Effector memory CD8-positive, alpha-beta T cell (primary cell): ENCODE measurements at regions not wholly inside any gene's neighbourhood (a gene's known extent, or its start where the extent isn't known, plus 50 kb on each side); places are given as distances from the start of the nearest gene placed in this dataset.

Experiments used
- ATAC-seq: fragments of 150-1000 bp; cut with Tn5 transposase; replicated peaks from 2 replicates; pipeline ENCODE4 v1.10.0; 2021; ENCODE audit warnings: mild to moderate bottlenecking, moderate library complexity
- DNase-seq, 3 experiments: peaks; one replicate each; pipeline ENCODE4 v3.0.0; 2021
- H3K27ac Mint-ChIP-seq, 2 donors: one replicate each; pipeline ENCODE4 v1.8.0; 2022; ENCODE audit warnings: mild to moderate bottlenecking in 2 of 2, mixed read lengths in 2 of 2, moderate library complexity in 2 of 2
- H3K27me3 Mint-ChIP-seq, 2 donors: one replicate each; pipeline ENCODE4 v1.8.0; 2022; ENCODE audit warnings: mixed read lengths in 2 of 2
- H3K36me3 Mint-ChIP-seq: one replicate; pipeline ENCODE4 v1.8.0; 2022; ENCODE audit warnings: mild to moderate bottlenecking, moderate library complexity, mixed read lengths; ENCODE audit not compliant: insufficient read depth
- H3K4me1 Mint-ChIP-seq, 2 donors: one replicate each; pipeline ENCODE4 v1.8.0; 2022; ENCODE audit warnings: low read depth in 2 of 2, mixed read lengths in 2 of 2
- H3K4me3 Mint-ChIP-seq, 2 donors: one replicate each; pipeline ENCODE4 v1.8.0; 2022; ENCODE audit warnings: mild to moderate bottlenecking in 2 of 2, mixed read lengths in 2 of 2, moderate library complexity in 2 of 2
- H3K9me3 Mint-ChIP-seq, 2 donors: one replicate each; pipeline ENCODE4 v1.8.0; 2022; ENCODE audit warnings: mixed read lengths in 2 of 2

- no peak overlapping the region for H3K4me3 Mint-ChIP-seq
- peaks cover 0 to 3% of the 10 kb centered on the region in 2 donors for H3K9me3 Mint-ChIP-seq
- DNase-seq = no peak
Observed at GRCh38 chr4:20456407-20456806, 204.7 kb downstream of the SLIT2 start.

GRCh38 chr4:20462426-20463175 lies 210.9 kb downstream of the SLIT2 start:
- DNase-seq = no peak
- Mint-ChIP-seq H3K27ac (no peak overlapping the region), H3K9me3 (peaks cover 0 to 2% of the 10 kb centered on the region in 2 donors), H3K4me1 (no peaks in the 10 kb centered on the region), H3K4me3 (no peak overlapping the region), H3K27me3 (no peaks in the 10 kb centered on the region), H3K36me3 (no peaks in the 10 kb centered on the region)
- no peak for ATAC-seq

More at GRCh38 chr4:20456407-20456806, 204.7 kb downstream of the SLIT2 start:
- Mint-ChIP-seq H3K27ac (no peak overlapping the region), H3K4me1 (no peaks in the 10 kb centered on the region), H3K27me3 (no peaks in the 10 kb centered on the region), H3K36me3 (no peaks in the 10 kb centered on the region)
- no peak for ATAC-seq

GRCh38 chr4:20463176-20463430 lies 211.4 kb downstream of the SLIT2 start:
- no peak for ATAC-seq
- Mint-ChIP-seq H3K4me3 (no peak overlapping the region), H3K9me3 (peaks cover 0 to 2% of the 10 kb centered on the region in 2 donors), H3K36me3 (no peaks in the 10 kb centered on the region), H3K27ac (no peak overlapping the region), H3K4me1 (no peaks in the 10 kb centered on the region), H3K27me3 (no peaks in the 10 kb centered on the region)
- DNase-seq = no peak

- no peaks in the 10 kb centered on the region for H3K27me3 Mint-ChIP-seq
- no peak overlapping the region for H3K27ac Mint-ChIP-seq
- no peak for ATAC-seq
- no peak for DNase-seq
- no peaks in the 10 kb centered on the region for H3K36me3 Mint-ChIP-seq
- no peak overlapping the region for H3K4me3 Mint-ChIP-seq
- no peaks in the 10 kb centered on the region for H3K4me1 Mint-ChIP-seq
- H3K9me3 Mint-ChIP-seq = peaks cover 0 to 2% of the 10 kb centered on the region in 2 donors
Observed at GRCh38 chr4:20464381-20464780, 212.7 kb downstream of the SLIT2 start.

GRCh38 chr4:20474119-20474518 lies 222.4 kb downstream of the SLIT2 start:
- Mint-ChIP-seq H3K9me3 (peaks cover 0 to 4% of the 10 kb centered on the region in 2 donors), H3K36me3 (no peaks in the 10 kb centered on the region), H3K4me3 (no peak overlapping the region), H3K27ac (no peak overlapping the region), H3K27me3 (no peaks in the 10 kb centered on the region), H3K4me1 (no peaks in the 10 kb centered on the region)
- DNase-seq (no peak), ATAC-seq (no peak)

- H3K4me1 Mint-ChIP-seq = no peaks in the 10 kb centered on the region
Observed at GRCh38 chr4:20478412-20478811, 221.8 kb upstream of the PACRGL start.

GRCh38 chr4:20480165-20480947 lies 219.9 kb upstream of the PACRGL start:
- H3K27ac Mint-ChIP-seq = no peak overlapping the region
- no peak for DNase-seq
- H3K27me3 Mint-ChIP-seq = no peaks in the 10 kb centered on the region
- H3K36me3 Mint-ChIP-seq = no peaks in the 10 kb centered on the region
- H3K9me3 Mint-ChIP-seq = peaks cover 0 to 3% of the 10 kb centered on the region in 2 donors
- no peak overlapping the region for H3K4me3 Mint-ChIP-seq
- no peaks in the 10 kb centered on the region for H3K4me1 Mint-ChIP-seq
- no peak for ATAC-seq

More at GRCh38 chr4:20478412-20478811, 221.8 kb upstream of the PACRGL start:
- ATAC-seq (no peak), DNase-seq (no peak)
- no peaks in the 10 kb centered on the region for H3K27me3 Mint-ChIP-seq
- no peaks in the 10 kb centered on the region for H3K36me3 Mint-ChIP-seq
- peaks cover 0 to 4% of the 10 kb centered on the region in 2 donors for H3K9me3 Mint-ChIP-seq
- H3K27ac Mint-ChIP-seq = no peak overlapping the region
- H3K4me3 Mint-ChIP-seq = no peak overlapping the region

- DNase-seq (no peak), ATAC-seq (no peak)
- H3K4me1 Mint-ChIP-seq = no peaks in the 10 kb centered on the region
- H3K9me3 Mint-ChIP-seq = peaks cover 0 to 3% of the 10 kb centered on the region in 2 donors
- no peak overlapping the region for H3K4me3 Mint-ChIP-seq
- no peaks in the 10 kb centered on the region for H3K27me3 Mint-ChIP-seq
- no peak overlapping the region for H3K27ac Mint-ChIP-seq
- H3K36me3 Mint-ChIP-seq = no peaks in the 10 kb centered on the region
Observed at GRCh38 chr4:20483416-20483815, 216.8 kb upstream of the PACRGL start.

- no peak overlapping the region for H3K4me3 Mint-ChIP-seq
- no peaks in the 10 kb centered on the region for H3K27me3 Mint-ChIP-seq
- ATAC-seq (no peak), DNase-seq (no peak)
- peaks cover 0 to 6% of the 10 kb centered on the region in 2 donors for H3K9me3 Mint-ChIP-seq
- no peaks in the 10 kb centered on the region for H3K36me3 Mint-ChIP-seq
- no peak overlapping the region for H3K27ac Mint-ChIP-seq
- no peaks in the 10 kb centered on the region for H3K4me1 Mint-ChIP-seq
Observed at GRCh38 chr4:20486433-20486832, 213.8 kb upstream of the PACRGL start.

- Mint-ChIP-seq H3K27me3 (no peaks in the 10 kb centered on the region), H3K27ac (no peak overlapping the region), H3K36me3 (no peaks in the 10 kb centered on the region), H3K9me3 (peaks cover 0 to 6% of the 10 kb centered on the region in 2 donors), H3K4me3 (no peak overlapping the region), H3K4me1 (no peaks in the 10 kb centered on the region)
- ATAC-seq (no peak), DNase-seq (no peak)
Observed at GRCh38 chr4:20487446-20487845, 212.8 kb upstream of the PACRGL start.

GRCh38 chr4:20487852-20488251 lies 212.4 kb upstream of the PACRGL start:
- Mint-ChIP-seq H3K4me1 (no peaks in the 10 kb centered on the region), H3K27me3 (no peaks in the 10 kb centered on the region)
- ATAC-seq = no peak

GRCh38 chr4:20490734-20491133 lies 209.5 kb upstream of the PACRGL start:
- ATAC-seq (no peak), DNase-seq (no peak)
- H3K9me3 Mint-ChIP-seq = peaks cover 6 to 7% of the 10 kb centered on the region in 2 donors
- no peak overlapping the region for H3K4me3 Mint-ChIP-seq
- H3K27me3 Mint-ChIP-seq = no peaks in the 10 kb centered on the region
- H3K36me3 Mint-ChIP-seq = no peaks in the 10 kb centered on the region
- H3K4me1 Mint-ChIP-seq = no peaks in the 10 kb centered on the region
- H3K27ac Mint-ChIP-seq = no peak overlapping the region

More at GRCh38 chr4:20487852-20488251, 212.4 kb upstream of the PACRGL start:
- H3K36me3 Mint-ChIP-seq = no peaks in the 10 kb centered on the region
- DNase-seq = no peak
- H3K27ac Mint-ChIP-seq = no peak overlapping the region
- H3K9me3 Mint-ChIP-seq = peaks cover 0 to 6% of the 10 kb centered on the region in 2 donors
- no peak overlapping the region for H3K4me3 Mint-ChIP-seq

GRCh38 chr4:20493761-20494353 lies 206.4 kb upstream of the PACRGL start:
- DNase-seq = no peak
- H3K27ac Mint-ChIP-seq = no peak overlapping the region

GRCh38 chr4:20496068-20496467 lies 204.2 kb upstream of the PACRGL start:
- ATAC-seq (no peak), DNase-seq (no peak)
- Mint-ChIP-seq H3K27ac (no peak overlapping the region), H3K9me3 (peaks cover 4 to 6% of the 10 kb centered on the region in 2 donors), H3K4me3 (no peak overlapping the region), H3K27me3 (no peaks in the 10 kb centered on the region), H3K36me3 (no peaks in the 10 kb centered on the region), H3K4me1 (no peaks in the 10 kb centered on the region)

More at GRCh38 chr4:20493761-20494353, 206.4 kb upstream of the PACRGL start:
- ATAC-seq = no peak
- Mint-ChIP-seq H3K36me3 (no peaks in the 10 kb centered on the region), H3K4me1 (no peaks in the 10 kb centered on the region), H3K9me3 (peaks cover 4 to 6% of the 10 kb centered on the region in 2 donors), H3K4me3 (no peak overlapping the region), H3K27me3 (no peaks in the 10 kb centered on the region)
